HEK293T (cell line): ENCODE measurements at regions not wholly inside any gene's neighbourhood (a gene's known extent, or its start where the extent isn't known, plus 50 kb on each side); places are given as distances from the start of the nearest gene placed in this dataset.

Source experiments
- CTCF ChIA-PET: fragments of 350-600 bp; formaldehyde crosslinking; extraction: SDS; loops from one replicate; lab custom pipeline; 2021; ENCODE audit warnings: antibody characterized with exemption, inconsistent platforms; lab: Yijun Ruan, JAX
- POLR2A ChIA-PET: fragments of 350-600 bp; formaldehyde crosslinking; extraction: SDS; loops from one replicate; lab custom pipeline; 2020; ENCODE audit warnings: antibody characterized with exemption, inconsistent platforms; lab: Yijun Ruan, JAX
- DNase-seq: peaks from one replicate; pipeline ENCODE4 v3.0.0; 2012; ENCODE audit warnings: mixed read lengths; ENCODE audit errors: extremely low spot score
- ARNT ChIP-seq: fragments of 450-650 bp; IDR thresholded peaks from 2 replicates; pipeline ENCODE4 v1.6.1; 2017; ENCODE audit warnings: mild to moderate bottlenecking
- BHLHE40 ChIP-seq: fragments of 450-650 bp; IDR thresholded peaks from 2 replicates; pipeline ENCODE4 v1.6.1; 2016; ENCODE audit warnings: mild to moderate bottlenecking, moderate library complexity, borderline replicate concordance
- CTBP1 ChIP-seq: fragments of 450-650 bp; IDR thresholded peaks from 2 replicates; pipeline ENCODE4 v1.6.1; 2016; ENCODE audit warnings: borderline replicate concordance
- ELF4 ChIP-seq: fragments of 450-650 bp; IDR thresholded peaks from 2 replicates; pipeline ENCODE4 v1.6.1; 2017; ENCODE audit warnings: antibody characterized with exemption
- FOXA1 ChIP-seq: fragments of 450-650 bp; IDR thresholded peaks from 2 replicates; pipeline ENCODE4 v1.6.1; 2016; ENCODE audit warnings: mild to moderate bottlenecking
- FOXK2 ChIP-seq: fragments of 450-650 bp; IDR thresholded peaks from 2 replicates; pipeline ENCODE4 v1.6.1; 2016; ENCODE audit warnings: mild to moderate bottlenecking
- FOXM1 ChIP-seq: fragments of 450-650 bp; IDR thresholded peaks from 2 replicates; pipeline ENCODE4 v1.6.1; 2017; ENCODE audit warnings: mild to moderate bottlenecking, borderline replicate concordance
- HDGF ChIP-seq: fragments of 450-650 bp; IDR thresholded peaks from 2 replicates; pipeline ENCODE4 v1.6.1; 2017; ENCODE audit warnings: antibody characterized with exemption, borderline replicate concordance
- L3MBTL2 ChIP-seq: fragments of 450-650 bp; conservative IDR thresholded peaks from 2 replicates; pipeline ENCODE4 v1.6.1; 2016; ENCODE audit warnings: mild to moderate bottlenecking
- LEF1 ChIP-seq: fragments of 450-650 bp; IDR thresholded peaks from 2 replicates; pipeline ENCODE4 v1.6.1; 2017; ENCODE audit warnings: mild to moderate bottlenecking, borderline replicate concordance
- NFRKB ChIP-seq: fragments of 450-650 bp; IDR thresholded peaks from 2 replicates; pipeline ENCODE4 v1.6.1; 2016; ENCODE audit warnings: mild to moderate bottlenecking, moderate library complexity
- PKNOX1 ChIP-seq: fragments of 450-650 bp; IDR thresholded peaks from 2 replicates; pipeline ENCODE4 v1.6.1; 2016
- SP1 ChIP-seq: fragments of 450-650 bp; IDR thresholded peaks from 2 replicates; pipeline ENCODE4 v1.6.1; 2017
- SUZ12 ChIP-seq: fragments of 450-650 bp; IDR thresholded peaks from 2 replicates; pipeline ENCODE4 v1.6.1; 2016; ENCODE audit warnings: mild to moderate bottlenecking
- TARDBP ChIP-seq: fragments of 450-650 bp; IDR thresholded peaks from 2 replicates; pipeline ENCODE4 v1.6.1; 2016
- ZNF384 ChIP-seq: fragments of 450-650 bp; IDR thresholded peaks from 2 replicates; pipeline ENCODE4 v1.6.1; 2016

- ChIA-PET POLR2A (no interaction called here), CTCF (no interaction called here)
- no peak for TF ChIP-seq SP1
- TF ChIP-seq NFRKB: no peak
- TF ChIP-seq TARDBP: no peak
- no peak for TF ChIP-seq ARNT
- no peak for TF ChIP-seq HDGF
- TF ChIP-seq CTBP1: no peak
- TF ChIP-seq ZNF384: no peak
- no peak for TF ChIP-seq PKNOX1
- no peak for TF ChIP-seq FOXA1
- no peak for TF ChIP-seq ELF4
- no peak for TF ChIP-seq FOXK2
- TF ChIP-seq FOXM1: no peak
- no peak for TF ChIP-seq LEF1
- TF ChIP-seq BHLHE40: no peak
- TF ChIP-seq L3MBTL2: no peak
- no peak for TF ChIP-seq SUZ12
- DNase-seq: no peak
These were observed 54.6 kb upstream of the TACR3 start for GRCh38 chr4:103774326-103774825.

DNA sequence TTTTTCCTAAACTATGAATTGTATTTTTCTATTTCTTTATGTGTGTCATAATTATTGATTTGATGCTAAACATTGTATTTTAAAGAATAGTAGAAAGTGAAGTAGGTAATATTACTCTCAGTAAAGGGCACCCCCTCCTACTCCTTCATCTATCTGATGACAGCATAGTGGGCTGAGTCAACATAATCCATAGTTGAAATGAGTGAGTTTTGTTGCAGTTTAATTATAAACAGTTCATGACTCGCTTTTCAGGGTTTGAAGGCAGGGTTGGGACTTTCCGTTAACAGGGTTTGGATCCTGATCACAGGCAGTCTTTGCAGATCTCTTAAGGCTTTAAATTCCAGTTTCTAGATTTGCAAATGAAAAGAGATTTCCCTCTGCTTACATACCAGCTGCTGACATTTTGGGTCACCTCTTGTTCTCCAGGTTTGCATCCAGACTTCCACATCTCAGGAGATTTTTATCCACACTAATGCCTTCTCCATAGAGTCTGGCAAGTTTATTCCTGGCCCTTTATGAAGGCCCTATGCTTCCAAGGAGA is 54.0 kb upstream of the TACR3 start:
- POLR2A ChIA-PET: no interaction called here
- DNase-seq: no peak
- TF ChIP-seq L3MBTL2 (no peak), CTBP1 (no peak), ZNF384 (no peak), ELF4 (no peak), TARDBP (no peak), ARNT (no peak), LEF1 (no peak), HDGF (no peak), PKNOX1 (no peak), SUZ12 (no peak), FOXK2 (no peak)
- CTCF ChIA-PET: no interaction called here
